HCT116 (cell line): ENCODE measurements at regions not wholly inside any gene's neighbourhood (a gene's known extent, or its start where the extent isn't known, plus 50 kb on each side); places are given as distances from the start of the nearest gene placed in this dataset.

ENCODE experiments used
- CEBPB ChIP-seq: IDR thresholded peaks from 2 replicates; pipeline ENCODE4 v1.6.1; 2012; ENCODE audit warnings: low read depth
- EZH2 ChIP-seq: fragments of 200-600 bp; sonication (generic); IDR thresholded peaks from 2 replicates; pipeline ENCODE4 v1.6.1; 2017; ENCODE audit warnings: antibody characterized with exemption, mixed run types
- EZH2phosphoT487 ChIP-seq: fragments of 200-600 bp; IDR thresholded peaks from 2 replicates; pipeline ENCODE4 v1.6.1; 2018; ENCODE audit warnings: antibody characterized with exemption, borderline replicate concordance
- JUND ChIP-seq: IDR thresholded peaks from 2 replicates; pipeline ENCODE4 v1.6.1; 2012
- MAX ChIP-seq: IDR thresholded peaks from 2 replicates; pipeline ENCODE4 v1.6.1; 2012
- POLR2A ChIP-seq: IDR thresholded peaks from 2 replicates; pipeline ENCODE4 v1.7.0; 2011; ENCODE audit warnings: borderline replicate concordance; ENCODE audit not compliant: insufficient read depth, insufficient read length; ENCODE audit errors: extremely low read depth
- POLR2AphosphoS5 ChIP-seq: IDR thresholded peaks from 2 replicates; pipeline ENCODE4 v1.6.1; 2011; ENCODE audit warnings: mild to moderate bottlenecking, low read depth, low read length, moderate library complexity
- RAD21 ChIP-seq: IDR thresholded peaks from 2 replicates; pipeline ENCODE4 v1.6.1; 2012; ENCODE audit warnings: low read depth, mild to moderate bottlenecking
- TF ChIP-seq, protein P1 (sequence below), 3 experiments: fragments of 200-600 bp in 1 of 3; sonication (generic) in 1 of 3; IDR thresholded peaks in 2 of 3; conservative IDR thresholded peaks in 1 of 3; 2 replicates each; pipeline ENCODE4 v1.5.1; 2012 to 2017; ENCODE audit warnings: low read depth in 2 of 3, low read length in 2 of 3, antibody characterized with exemption in 1 of 3, borderline replicate concordance in 1 of 3, control low read depth in 1 of 3, mild to moderate bottlenecking in 1 of 3, mixed read lengths in 1 of 3, mixed run types in 1 of 3, moderate library complexity in 1 of 3; ENCODE audit not compliant: insufficient read depth in 1 of 3

DNA sequence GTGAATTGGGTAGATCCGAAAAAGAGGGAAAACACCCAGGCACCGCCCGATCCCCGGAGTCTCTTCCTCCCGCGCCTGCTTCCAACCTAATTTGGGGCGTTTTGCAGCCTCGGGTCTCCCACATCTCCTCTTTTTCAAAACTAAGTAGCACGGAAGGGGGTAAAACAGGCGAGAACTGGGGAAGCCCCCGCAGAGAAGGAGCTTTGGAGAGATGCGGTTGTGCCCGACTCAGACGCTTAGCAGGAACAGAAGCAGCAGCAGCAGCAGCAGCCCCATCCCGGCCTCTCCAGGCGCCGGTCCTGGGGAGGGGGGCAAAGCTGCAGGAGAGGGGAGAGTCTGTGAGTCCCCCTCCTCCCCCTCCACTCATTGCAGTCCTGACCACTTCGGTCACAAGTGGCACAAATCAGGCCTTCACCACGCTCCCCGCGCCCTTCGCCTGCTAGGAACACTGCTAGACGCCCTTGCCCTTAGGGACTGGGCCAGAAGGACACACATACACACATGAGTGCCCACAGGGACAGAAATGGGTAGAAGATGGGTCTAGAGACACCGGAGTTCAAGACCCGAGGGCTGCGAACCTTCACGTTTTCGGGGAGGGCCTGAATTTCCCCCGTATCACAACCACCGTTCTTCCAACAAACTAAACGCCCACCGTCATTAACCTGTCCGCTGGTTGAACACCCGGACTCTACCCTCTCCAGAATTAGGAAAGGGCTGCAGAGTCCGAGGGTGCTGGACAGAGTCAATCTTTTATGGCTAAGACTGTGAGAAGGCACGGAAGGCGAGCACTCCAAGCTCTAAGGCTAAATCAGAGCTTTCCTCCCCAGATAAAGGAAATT, 98.3 kb upstream of the HSD17B12 start:
- TF ChIP-seq MAX (no peak), POLR2AphosphoS5 (no peak), POLR2A (no peak), RAD21 (no peak), CEBPB (no peak), EZH2 (no peak), EZH2phosphoT487 (no peak), JUND (no peak)
- TF ChIP-seq, protein P1, sequence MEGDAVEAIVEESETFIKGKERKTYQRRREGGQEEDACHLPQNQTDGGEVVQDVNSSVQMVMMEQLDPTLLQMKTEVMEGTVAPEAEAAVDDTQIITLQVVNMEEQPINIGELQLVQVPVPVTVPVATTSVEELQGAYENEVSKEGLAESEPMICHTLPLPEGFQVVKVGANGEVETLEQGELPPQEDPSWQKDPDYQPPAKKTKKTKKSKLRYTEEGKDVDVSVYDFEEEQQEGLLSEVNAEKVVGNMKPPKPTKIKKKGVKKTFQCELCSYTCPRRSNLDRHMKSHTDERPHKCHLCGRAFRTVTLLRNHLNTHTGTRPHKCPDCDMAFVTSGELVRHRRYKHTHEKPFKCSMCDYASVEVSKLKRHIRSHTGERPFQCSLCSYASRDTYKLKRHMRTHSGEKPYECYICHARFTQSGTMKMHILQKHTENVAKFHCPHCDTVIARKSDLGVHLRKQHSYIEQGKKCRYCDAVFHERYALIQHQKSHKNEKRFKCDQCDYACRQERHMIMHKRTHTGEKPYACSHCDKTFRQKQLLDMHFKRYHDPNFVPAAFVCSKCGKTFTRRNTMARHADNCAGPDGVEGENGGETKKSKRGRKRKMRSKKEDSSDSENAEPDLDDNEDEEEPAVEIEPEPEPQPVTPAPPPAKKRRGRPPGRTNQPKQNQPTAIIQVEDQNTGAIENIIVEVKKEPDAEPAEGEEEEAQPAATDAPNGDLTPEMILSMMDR (IDR thresholded peaks at IDR 0.05 in 2 of 3, conservative IDR thresholded peaks at IDR 0.05 in 1 of 3; ENCODE audit: borderline replicate concordance in 1 of 3, insufficient read depth in 1 of 3, low read depth in 2 of 3, low read length in 2 of 3) = no peak
